GM23338 (cell line): ENCODE measurements at regions not wholly inside any gene's neighbourhood (a gene's known extent, or its start where the extent isn't known, plus 50 kb on each side); places are given as distances from the start of the nearest gene placed in this dataset.
"Not testable (repeated sequence)": the region's sequence is repeated elsewhere in the genome, so short reads cannot be mapped to it uniquely, and the experiment has no call there.

Source experiments
- ATAC-seq: fragments of 200-7000 bp; cut with Tn5 transposase; 3 replicates; pipeline ENCODE4 v1.9.1; 2020
- DNase-seq: peaks from one replicate; pipeline ENCODE4 v3.0.0-alpha.2; 2015; ENCODE audit warnings: low spot score
- H2AFZ ChIP-seq: fragments of 200-600 bp; sonication (generic); 2 replicates; pipeline ENCODE4 v1.8.0; 2016; ENCODE audit warnings: antibody characterized with exemption, mild to moderate bottlenecking, moderate library complexity
- H3F3A ChIP-seq: fragments of 200-600 bp; sonication (generic); replicated peaks from 2 replicates; pipeline ENCODE4 v1.8.0; 2017; ENCODE audit warnings: antibody characterized with exemption, mixed run types, low read depth
- H3K27ac ChIP-seq: fragments of 200-600 bp; sonication (generic); 2 replicates; pipeline ENCODE4 v1.6.1; 2016; ENCODE audit warnings: low read depth
- H3K27me3 ChIP-seq: fragments of 200-600 bp; sonication (generic); 2 replicates; pipeline ENCODE4 v1.8.0; 2016; ENCODE audit warnings: mild to moderate bottlenecking, mixed run types, moderate library complexity; ENCODE audit not compliant: insufficient read depth
- H3K36me3 ChIP-seq: fragments of 200-600 bp; sonication (generic); 2 replicates; pipeline ENCODE4 v1.8.0; 2016; ENCODE audit warnings: mild to moderate bottlenecking; ENCODE audit not compliant: insufficient read depth
- H3K4me1 ChIP-seq: fragments of 200-600 bp; sonication (generic); 2 replicates; pipeline ENCODE4 v1.8.0; 2016; ENCODE audit warnings: mild to moderate bottlenecking, moderate library complexity; ENCODE audit not compliant: insufficient read depth
- H3K4me2 ChIP-seq: fragments of 200-600 bp; sonication (generic); 2 replicates; pipeline ENCODE4 v1.7.1; 2017; ENCODE audit warnings: mixed run types
- H3K4me3 ChIP-seq: fragments of 200-600 bp; sonication (generic); 2 replicates; pipeline ENCODE4 v1.6.1; 2016; ENCODE audit warnings: mixed run types
- H3K79me2 ChIP-seq: fragments of 200-600 bp; sonication (generic); replicated peaks from 2 replicates; pipeline ENCODE4 v1.8.0; 2017; ENCODE audit warnings: mild to moderate bottlenecking; ENCODE audit not compliant: insufficient read depth
- H3K9me2 ChIP-seq: fragments of 200-600 bp; sonication (generic); 2 replicates; pipeline ENCODE4 v1.8.0; 2017; ENCODE audit not compliant: insufficient read depth
- H4K20me1 ChIP-seq: fragments of 200-600 bp; sonication (generic); replicated peaks from 2 replicates; pipeline ENCODE4 v1.8.0; 2017; ENCODE audit warnings: mild to moderate bottlenecking; ENCODE audit not compliant: insufficient read depth
- H3K27ac Mint-ChIP-seq: 2 replicates; pipeline ENCODE4 v1.8.0; 2020; ENCODE audit warnings: inconsistent platforms, mild to moderate bottlenecking, moderate library complexity, mixed read lengths
- H3K27me3 Mint-ChIP-seq: 3 replicates; pipeline ENCODE4 v1.8.0; 2022; ENCODE audit warnings: low read depth, mild to moderate bottlenecking, moderate library complexity, mixed read lengths, inconsistent platforms; ENCODE audit not compliant: insufficient read depth, poor library complexity
- H3K36me3 Mint-ChIP-seq: 3 replicates; pipeline ENCODE4 v1.8.0; 2021; ENCODE audit warnings: low read depth, mild to moderate bottlenecking, inconsistent platforms, moderate library complexity, mixed read lengths
- H3K4me1 Mint-ChIP-seq: 3 replicates; pipeline ENCODE4 v1.8.0; 2020; ENCODE audit warnings: mild to moderate bottlenecking, inconsistent platforms, mixed read lengths
- H3K4me3 Mint-ChIP-seq: 3 replicates; pipeline ENCODE4 v1.8.0; 2021; ENCODE audit warnings: moderate library complexity, mild to moderate bottlenecking, inconsistent platforms, mixed read lengths
- H3K9me3 Mint-ChIP-seq: 3 replicates; pipeline ENCODE4 v1.8.0; 2020; ENCODE audit warnings: moderate library complexity, mild to moderate bottlenecking, inconsistent platforms, mixed read lengths

DNA sequence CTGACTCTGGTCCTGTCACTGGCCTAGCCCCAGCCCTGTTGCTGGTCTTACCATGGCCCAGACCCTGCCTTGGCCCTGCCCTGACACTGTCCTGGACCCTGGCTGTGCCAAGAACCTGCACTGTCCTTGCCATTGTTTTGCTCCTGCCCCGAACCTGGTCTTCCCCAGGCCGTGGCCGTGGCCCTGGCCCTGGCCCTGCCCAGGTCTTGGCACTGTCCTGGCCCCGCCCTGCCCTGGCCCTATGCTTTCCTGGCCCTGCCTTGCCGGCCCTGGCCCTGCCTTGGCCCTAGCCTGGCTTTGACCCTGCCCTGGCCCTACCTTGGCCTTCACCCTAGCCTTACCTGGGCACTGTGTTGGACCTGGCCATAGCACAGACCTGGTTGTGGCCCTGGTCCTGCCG lies 332.5 kb upstream of the PLGLB1 start:
- not testable (repeated sequence) for H3K4me1 Mint-ChIP-seq, H3K4me3 Mint-ChIP-seq, ATAC-seq

GRCh38 chr2:87360250-87360649 lies 338.6 kb upstream of the PLGLB1 start:
- not testable (repeated sequence) for H3K27ac Mint-ChIP-seq, H3K4me3 ChIP-seq, H3K36me3 Mint-ChIP-seq, H3K79me2 ChIP-seq, ATAC-seq, H3K27ac ChIP-seq, H3K27me3 ChIP-seq, H3K4me1 Mint-ChIP-seq, H4K20me1 ChIP-seq, H3K36me3 ChIP-seq, H3K4me1 ChIP-seq, H3K4me3 Mint-ChIP-seq, H3K9me2 ChIP-seq, H3F3A ChIP-seq, H3K9me3 Mint-ChIP-seq, H3K4me2 ChIP-seq, DNase-seq, H3K27me3 Mint-ChIP-seq, H2AFZ ChIP-seq

More for the DNA sequence above, 332.5 kb upstream of the PLGLB1 start:
- H3K36me3 Mint-ChIP-seq, DNase-seq, H3K4me1 ChIP-seq, H3F3A ChIP-seq, H3K27me3 Mint-ChIP-seq, H3K27ac ChIP-seq, H3K36me3 ChIP-seq, H3K4me2 ChIP-seq, H4K20me1 ChIP-seq, H3K27me3 ChIP-seq, H3K4me3 ChIP-seq, H3K79me2 ChIP-seq, H3K9me2 ChIP-seq, H2AFZ ChIP-seq, H3K27ac Mint-ChIP-seq, H3K9me3 Mint-ChIP-seq: not testable (repeated sequence)

GRCh38 chr2:87360927-87361326 lies 339.3 kb upstream of the PLGLB1 start:
- not testable (repeated sequence) for DNase-seq, H3K27me3 Mint-ChIP-seq, H3K9me3 Mint-ChIP-seq, ATAC-seq, H3K4me1 Mint-ChIP-seq, H3K36me3 ChIP-seq, H3F3A ChIP-seq, H3K27me3 ChIP-seq, H2AFZ ChIP-seq, H3K9me2 ChIP-seq, H3K4me1 ChIP-seq, H3K4me3 Mint-ChIP-seq, H3K27ac ChIP-seq, H3K27ac Mint-ChIP-seq, H4K20me1 ChIP-seq, H3K4me2 ChIP-seq, H3K79me2 ChIP-seq, H3K4me3 ChIP-seq, H3K36me3 Mint-ChIP-seq

- not testable (repeated sequence) for H4K20me1 ChIP-seq, H3K4me1 ChIP-seq, H2AFZ ChIP-seq, H3K4me3 Mint-ChIP-seq, H3K27ac ChIP-seq, H3K9me2 ChIP-seq, H3K36me3 Mint-ChIP-seq, H3F3A ChIP-seq, DNase-seq, H3K79me2 ChIP-seq, H3K4me2 ChIP-seq, H3K9me3 Mint-ChIP-seq, H3K27ac Mint-ChIP-seq, H3K27me3 ChIP-seq, H3K4me3 ChIP-seq, H3K4me1 Mint-ChIP-seq, H3K36me3 ChIP-seq, H3K27me3 Mint-ChIP-seq, ATAC-seq
These were observed 340.2 kb upstream of the PLGLB1 start for GRCh38 chr2:87361805-87362204.

DNA sequence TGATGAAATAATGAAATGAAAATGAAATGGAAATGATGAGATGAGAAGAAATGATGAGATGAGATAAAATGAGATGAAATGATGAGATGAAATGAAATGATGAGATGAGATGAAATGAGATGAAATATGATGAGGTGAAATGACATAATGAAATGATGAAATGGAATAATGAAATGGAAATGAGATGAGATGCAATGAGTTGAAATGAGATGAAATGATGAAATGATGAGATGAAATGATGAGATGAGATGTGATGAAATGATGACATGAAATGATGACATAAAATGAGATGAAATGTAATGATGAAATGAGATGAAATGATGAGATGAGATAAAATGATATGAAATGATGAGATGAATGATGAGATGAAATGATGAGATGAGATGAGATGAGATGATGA lies 342.7 kb upstream of the PLGLB1 start:
- H2AFZ ChIP-seq, H3F3A ChIP-seq, H3K4me1 Mint-ChIP-seq, H3K27me3 ChIP-seq, H3K27me3 Mint-ChIP-seq, ATAC-seq, H4K20me1 ChIP-seq, H3K9me2 ChIP-seq, DNase-seq, H3K4me3 Mint-ChIP-seq, H3K4me1 ChIP-seq, H3K9me3 Mint-ChIP-seq, H3K36me3 Mint-ChIP-seq, H3K27ac Mint-ChIP-seq, H3K27ac ChIP-seq, H3K36me3 ChIP-seq, H3K79me2 ChIP-seq, H3K4me3 ChIP-seq, H3K4me2 ChIP-seq: not testable (repeated sequence)

GRCh38 chr2:87365038-87365437 lies 343.4 kb upstream of the PLGLB1 start:
- H3K4me3 ChIP-seq, H3K27ac ChIP-seq, H3K27me3 Mint-ChIP-seq, H3K4me3 Mint-ChIP-seq, H3K9me3 Mint-ChIP-seq, H3K9me2 ChIP-seq, H4K20me1 ChIP-seq, ATAC-seq, H3K27ac Mint-ChIP-seq, DNase-seq, H3K36me3 ChIP-seq, H3K27me3 ChIP-seq, H3K4me1 Mint-ChIP-seq, H3K4me1 ChIP-seq, H3K79me2 ChIP-seq, H3F3A ChIP-seq, H3K4me2 ChIP-seq, H3K36me3 Mint-ChIP-seq, H2AFZ ChIP-seq: not testable (repeated sequence)

GRCh38 chr2:87386063-87386560 lies 361.8 kb upstream of the PLGLB2 start:
- not testable (repeated sequence) for H3K4me3 Mint-ChIP-seq, H3K36me3 Mint-ChIP-seq
- peaks cover 17% of the 10 kb centered on the region for H3K9me3 Mint-ChIP-seq

More at GRCh38 chr2:87386063-87386560, 361.8 kb upstream of the PLGLB2 start:
- H3K27ac Mint-ChIP-seq, H3K79me2 ChIP-seq, H3K27ac ChIP-seq, H3K9me2 ChIP-seq, H3K36me3 ChIP-seq, H3K4me3 ChIP-seq, H3K4me1 ChIP-seq, H3K27me3 Mint-ChIP-seq, ATAC-seq, H3F3A ChIP-seq, H4K20me1 ChIP-seq, H3K27me3 ChIP-seq, H3K4me1 Mint-ChIP-seq, H3K4me2 ChIP-seq, H2AFZ ChIP-seq, DNase-seq: not testable (repeated sequence)
